NCI-H774 (cell line): ENCODE measurements at regions not wholly inside any gene's neighbourhood (a gene's known extent, or its start where the extent isn't known, plus 50 kb on each side); places are given as distances from the start of the nearest gene placed in this dataset.
"Not testable (repeated sequence)": the region's sequence is repeated elsewhere in the genome, so short reads cannot be mapped to it uniquely, and the experiment has no call there.

Experiments
- DNase-seq: peaks from one replicate; lab custom pipeline; 2025; lab: John Stamatoyannopoulos, UW

GRCh38 chr6:23783901-23784300 is 342.1 kb upstream of the NRSN1 start:
- DNase-seq: no peak

GRCh38 chr6:23784301-23784919 is 341.6 kb upstream of the NRSN1 start:
- DNase-seq: no peak

- DNase-seq: no peak
Observed at GRCh38 chr6:23790756-23791155, 335.3 kb upstream of the NRSN1 start.

- no peak for DNase-seq
Observed at GRCh38 chr6:23797041-23797440, 329.0 kb upstream of the NRSN1 start.

GRCh38 chr6:23804289-23804688 is 321.7 kb upstream of the NRSN1 start:
- not testable (repeated sequence) for DNase-seq

GRCh38 chr6:23821141-23821540 is 304.9 kb upstream of the NRSN1 start:
- not testable (repeated sequence) for DNase-seq

GRCh38 chr6:23823421-23823820 is 302.6 kb upstream of the NRSN1 start:
- no peak for DNase-seq

- DNase-seq: no peak
Observed at GRCh38 chr6:23826572-23826971, 299.4 kb upstream of the NRSN1 start.

GRCh38 chr6:23828861-23829260 is 297.2 kb upstream of the NRSN1 start:
- no peak for DNase-seq

GRCh38 chr6:23841116-23841515 is 284.9 kb upstream of the NRSN1 start:
- no peak for DNase-seq

GRCh38 chr6:23842760-23843159 is 283.3 kb upstream of the NRSN1 start:
- DNase-seq: no peak

GRCh38 chr6:23851522-23851921 is 274.5 kb upstream of the NRSN1 start:
- no peak for DNase-seq

- DNase-seq: not testable (repeated sequence)
Observed at GRCh38 chr6:23853566-23854133, 272.4 kb upstream of the NRSN1 start.

GRCh38 chr6:23854154-23854553 is 271.9 kb upstream of the NRSN1 start:
- DNase-seq: not testable (repeated sequence)

GRCh38 chr6:23855497-23856116 is 270.4 kb upstream of the NRSN1 start:
- no peak for DNase-seq

GRCh38 chr6:23870496-23870895 is 255.5 kb upstream of the NRSN1 start:
- no peak for DNase-seq

- no peak for DNase-seq
Observed at GRCh38 chr6:23873161-23873560, 252.9 kb upstream of the NRSN1 start.

GRCh38 chr6:23875006-23875405 is 251.0 kb upstream of the NRSN1 start:
- DNase-seq: no peak

- DNase-seq: no peak
Observed at GRCh38 chr6:23879816-23880215, 246.2 kb upstream of the NRSN1 start.

- no peak for DNase-seq
Observed at GRCh38 chr6:23890543-23891227, 235.3 kb upstream of the NRSN1 start.

- no peak for DNase-seq
Observed at GRCh38 chr6:23905133-23905815, 220.7 kb upstream of the NRSN1 start.

- DNase-seq: no peak
Observed at GRCh38 chr6:23910420-23910819, 215.6 kb upstream of the NRSN1 start.

- no peak for DNase-seq
Observed at GRCh38 chr6:23927935-23928334, 198.1 kb upstream of the NRSN1 start.
